HCT116 (cell line): ENCODE measurements at regions not wholly inside any gene's neighbourhood (a gene's known extent, or its start where the extent isn't known, plus 50 kb on each side); places are given as distances from the start of the nearest gene placed in this dataset.

ENCODE experiments used
- EZH2phosphoT487 ChIP-seq: fragments of 200-600 bp; IDR thresholded peaks from 2 replicates; pipeline ENCODE4 v1.6.1; 2018; ENCODE audit warnings: antibody characterized with exemption, borderline replicate concordance
- TF ChIP-seq, protein P1 (sequence below), 3 experiments: fragments of 200-600 bp in 1 of 3; sonication (generic) in 1 of 3; IDR thresholded peaks in 2 of 3; conservative IDR thresholded peaks in 1 of 3; 2 replicates each; pipeline ENCODE4 v1.5.1; 2012 to 2017; ENCODE audit warnings: low read depth in 2 of 3, low read length in 2 of 3, antibody characterized with exemption in 1 of 3, borderline replicate concordance in 1 of 3, control low read depth in 1 of 3, mild to moderate bottlenecking in 1 of 3, mixed read lengths in 1 of 3, mixed run types in 1 of 3, moderate library complexity in 1 of 3; ENCODE audit not compliant: insufficient read depth in 1 of 3

DNA sequence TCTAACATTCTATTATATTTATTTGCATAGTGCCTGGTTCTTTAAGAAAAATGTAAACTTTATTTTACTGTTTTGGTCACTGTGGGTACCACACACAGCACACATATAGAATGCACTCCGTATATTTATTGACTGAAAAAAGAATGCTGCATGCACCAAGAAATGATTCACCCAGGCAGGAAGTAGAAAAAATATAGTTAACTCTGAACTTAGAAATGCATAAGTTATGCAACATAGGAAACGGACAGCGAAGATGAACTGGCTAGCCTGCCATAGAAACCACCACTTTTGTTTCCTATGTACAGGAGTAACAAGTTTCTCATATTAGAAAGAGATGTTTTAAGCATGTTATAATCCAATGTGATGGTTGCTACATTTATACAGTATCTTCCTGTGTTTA lies 635.8 kb downstream of the DSC3 start:
- TF ChIP-seq, protein P1, sequence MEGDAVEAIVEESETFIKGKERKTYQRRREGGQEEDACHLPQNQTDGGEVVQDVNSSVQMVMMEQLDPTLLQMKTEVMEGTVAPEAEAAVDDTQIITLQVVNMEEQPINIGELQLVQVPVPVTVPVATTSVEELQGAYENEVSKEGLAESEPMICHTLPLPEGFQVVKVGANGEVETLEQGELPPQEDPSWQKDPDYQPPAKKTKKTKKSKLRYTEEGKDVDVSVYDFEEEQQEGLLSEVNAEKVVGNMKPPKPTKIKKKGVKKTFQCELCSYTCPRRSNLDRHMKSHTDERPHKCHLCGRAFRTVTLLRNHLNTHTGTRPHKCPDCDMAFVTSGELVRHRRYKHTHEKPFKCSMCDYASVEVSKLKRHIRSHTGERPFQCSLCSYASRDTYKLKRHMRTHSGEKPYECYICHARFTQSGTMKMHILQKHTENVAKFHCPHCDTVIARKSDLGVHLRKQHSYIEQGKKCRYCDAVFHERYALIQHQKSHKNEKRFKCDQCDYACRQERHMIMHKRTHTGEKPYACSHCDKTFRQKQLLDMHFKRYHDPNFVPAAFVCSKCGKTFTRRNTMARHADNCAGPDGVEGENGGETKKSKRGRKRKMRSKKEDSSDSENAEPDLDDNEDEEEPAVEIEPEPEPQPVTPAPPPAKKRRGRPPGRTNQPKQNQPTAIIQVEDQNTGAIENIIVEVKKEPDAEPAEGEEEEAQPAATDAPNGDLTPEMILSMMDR (IDR thresholded peaks at IDR 0.05 in 2 of 3, conservative IDR thresholded peaks at IDR 0.05 in 1 of 3; ENCODE audit: borderline replicate concordance in 1 of 3, insufficient read depth in 1 of 3, low read depth in 2 of 3, low read length in 2 of 3), result no peak
- no peak for TF ChIP-seq EZH2phosphoT487
